ENCODE measurements at regions not wholly inside any gene's neighbourhood (a gene's known extent, or its start where the extent isn't known, plus 50 kb on each side); places are given as distances from the start of the nearest gene placed in this dataset.

GRCh38 chr18:78790511-78790910, 189.1 kb upstream of the SALL3 start:
- ATAC-seq (no peak), FAIRE-seq (no peak), DNase-seq (ENCODE audit: low spot score) (no peak)
- BruUV-seq (replicated peaks): no TSS peak
- Histone ChIP-seq H3K9me3 (ENCODE audit: low read length) (no peaks in the 10 kb centered on the region), H3K4me2 (ENCODE audit: low read depth, low read length) (no peak overlapping the region), H4K20me1 (ENCODE audit: insufficient read depth, low read length) (no peaks in the 10 kb centered on the region), H3K4me1 (ENCODE audit: insufficient read depth, low read length) (no peaks in the 10 kb centered on the region), H2AFZ (ENCODE audit: low read length) (no peak overlapping the region), H3K27me3 (ENCODE audit: control insufficient read depth in 1 of 2, insufficient read depth in 2 of 2, low read length in 2 of 2) (peaks cover 3 to 44% of the 10 kb centered on the region in 2 experiments; a peak in 3 of 5 replicates), H3K4me3 (replicated peaks in 1 of 3; ENCODE audit: insufficient read depth in 1 of 3, low read depth in 2 of 3, low read length in 3 of 3) (no peak overlapping the region), H3K79me2 (ENCODE audit: insufficient read depth, low read length) (no peaks in the 10 kb centered on the region), H3K27ac (ENCODE audit: extremely low read length, insufficient read depth, low read length) (no peak overlapping the region), H3K9ac (ENCODE audit: insufficient read depth, low read depth, low read length) (no peak overlapping the region), H3K36me3 (replicated peaks in 1 of 2; ENCODE audit: control insufficient read depth in 1 of 2, insufficient read depth in 2 of 2, low read length in 2 of 2) (no peaks in the 10 kb centered on the region)
- TF ChIP-seq ZNF558 (CRISPR knock-in tag; IDR thresholded peaks at IDR 0.05; ENCODE audit: borderline replicate concordance) (no peak), GPN1 (CRISPR knock-in tag; IDR thresholded peaks at IDR 0.05; ENCODE audit: borderline replicate concordance) (no peak), REL (CRISPR knock-in tag; conservative IDR thresholded peaks at IDR 0.05) (no peak), ZNF121 (CRISPR knock-in tag; IDR thresholded peaks at IDR 0.05) (no peak), EEA1 (CRISPR knock-in tag; IDR thresholded peaks at IDR 0.05; ENCODE audit: borderline replicate concordance) (no peak), ATF7 (IDR thresholded peaks at IDR 0.05) (no peak), ATF7 (CRISPR knock-in tag; IDR thresholded peaks at IDR 0.05) (no peak), PLRG1 (conservative IDR thresholded peaks at IDR 0.05) (no peak), ZNF660 (CRISPR knock-in tag; IDR thresholded peaks at IDR 0.05; ENCODE audit: borderline replicate concordance, low read depth) (no peak), ZBTB8A (CRISPR knock-in tag; IDR thresholded peaks at IDR 0.05; ENCODE audit: borderline replicate concordance, low read depth) (no peak), ZNF687 (CRISPR knock-in tag; IDR thresholded peaks at IDR 0.05) (no peak), KLF11 (CRISPR knock-in tag; IDR thresholded peaks at IDR 0.05) (no peak)
- intact Hi-C loops (cut with micrococcal nuclease; ENCODE audit: unreplicated experiment): no loop called here
- ChIA-PET POLR2A (no interaction called here), CTCF (ENCODE audit: low intra/inter-chr PET ratio, low total read pairs) (no interaction called here)
- WGBS (ENCODE audit: low lambda C conversion rate): 27% methylated on average over 6 of the region's 6 CpGs
- in situ Hi-C loops (cut with HindIII; ENCODE audit: extremely low pct_ligation_motif_present, low pct_unique_long_range_greater_than_20kb): no loop called here

Data from HepG2 (cell line).